ENCODE measurements at regions not wholly inside any gene's neighbourhood (a gene's known extent, or its start where the extent isn't known, plus 50 kb on each side); places are given as distances from the start of the nearest gene placed in this dataset.

DNA sequence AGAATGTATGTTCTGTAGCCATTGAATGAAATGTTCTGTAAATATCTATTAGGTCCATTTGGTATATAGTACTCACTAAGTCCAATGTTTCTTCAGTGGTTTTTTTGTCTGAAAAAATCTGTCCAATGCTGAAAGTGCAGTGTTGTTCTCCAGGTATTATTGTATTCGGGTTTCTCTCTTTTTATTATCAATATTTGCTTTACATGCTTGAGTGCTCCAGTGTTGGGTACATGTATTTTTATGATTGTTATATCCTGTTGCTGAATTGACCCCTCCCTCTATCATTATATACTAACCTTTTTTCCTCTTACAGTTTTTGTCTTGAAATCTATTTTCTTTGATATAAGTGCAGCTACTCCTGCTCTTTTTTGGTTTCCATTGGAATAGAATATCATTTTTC is 382.2 kb downstream of the CCER1 start:
- H3K27ac ChIP-seq (ENCODE audit: low read length), result no peak overlapping the region
- no peak overlapping the region for H3K9ac ChIP-seq (ENCODE audit: low read depth, low read length)
- H2AFZ ChIP-seq (ENCODE audit: low read depth, low read length), result no peak overlapping the region
- DNase-seq (no peak), ATAC-seq (ENCODE audit: insufficient read depth, low read depth) (no peak)
- no peaks in the 10 kb centered on the region for H3K27me3 ChIP-seq (ENCODE audit: insufficient read depth, low read length, poor library complexity)
- H3K4me1 ChIP-seq (ENCODE audit: insufficient read depth, low read length), result no peaks in the 10 kb centered on the region
- no peaks in the 10 kb centered on the region for H3K79me2 ChIP-seq (ENCODE audit: insufficient read depth, low read length)
- H3K4me3 ChIP-seq (ENCODE audit: low read depth in 1 of 2, low read length in 2 of 2), result no peak overlapping the region
- no peak overlapping the region for H3K4me2 ChIP-seq (ENCODE audit: insufficient read depth, low read length)
- H3K36me3 ChIP-seq (ENCODE audit: insufficient read depth, low read length), result no peaks in the 10 kb centered on the region
- H4K20me1 ChIP-seq (ENCODE audit: insufficient read depth, low read length), result no peaks in the 10 kb centered on the region
- no peaks in the 10 kb centered on the region for H3K9me3 ChIP-seq (ENCODE audit: insufficient read depth, low read length, severe bottlenecking)
- no peak for TF ChIP-seq EZH2 (IDR thresholded peaks at IDR 0.05; ENCODE audit: borderline replicate concordance, low read depth, low read length, severe bottlenecking)
- TF ChIP-seq, protein P1, sequence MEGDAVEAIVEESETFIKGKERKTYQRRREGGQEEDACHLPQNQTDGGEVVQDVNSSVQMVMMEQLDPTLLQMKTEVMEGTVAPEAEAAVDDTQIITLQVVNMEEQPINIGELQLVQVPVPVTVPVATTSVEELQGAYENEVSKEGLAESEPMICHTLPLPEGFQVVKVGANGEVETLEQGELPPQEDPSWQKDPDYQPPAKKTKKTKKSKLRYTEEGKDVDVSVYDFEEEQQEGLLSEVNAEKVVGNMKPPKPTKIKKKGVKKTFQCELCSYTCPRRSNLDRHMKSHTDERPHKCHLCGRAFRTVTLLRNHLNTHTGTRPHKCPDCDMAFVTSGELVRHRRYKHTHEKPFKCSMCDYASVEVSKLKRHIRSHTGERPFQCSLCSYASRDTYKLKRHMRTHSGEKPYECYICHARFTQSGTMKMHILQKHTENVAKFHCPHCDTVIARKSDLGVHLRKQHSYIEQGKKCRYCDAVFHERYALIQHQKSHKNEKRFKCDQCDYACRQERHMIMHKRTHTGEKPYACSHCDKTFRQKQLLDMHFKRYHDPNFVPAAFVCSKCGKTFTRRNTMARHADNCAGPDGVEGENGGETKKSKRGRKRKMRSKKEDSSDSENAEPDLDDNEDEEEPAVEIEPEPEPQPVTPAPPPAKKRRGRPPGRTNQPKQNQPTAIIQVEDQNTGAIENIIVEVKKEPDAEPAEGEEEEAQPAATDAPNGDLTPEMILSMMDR (IDR thresholded peaks at IDR 0.05; ENCODE audit: borderline replicate concordance, extremely low read depth, low read length, poor library complexity, severe bottlenecking), result no peak

DNA sequence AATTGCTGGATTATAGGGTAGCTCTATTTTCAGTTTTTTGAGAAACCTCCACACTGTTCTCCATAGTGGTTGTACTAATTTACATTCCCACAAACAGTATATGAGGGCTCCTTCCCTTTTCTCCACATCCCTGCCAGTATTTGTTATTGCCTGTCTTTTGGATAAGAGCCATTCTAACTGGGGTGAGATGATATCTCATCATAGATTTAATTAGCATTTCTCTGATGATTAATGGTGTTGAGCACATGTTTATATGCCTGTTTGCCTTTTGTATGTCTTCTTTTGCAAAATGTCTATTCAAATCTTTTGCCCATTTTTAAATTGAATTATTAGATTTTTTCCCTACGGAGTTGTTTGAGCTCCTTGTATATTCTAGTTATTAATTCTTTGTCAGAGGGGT is 385.3 kb downstream of the CCER1 start:
- Histone ChIP-seq H3K9me3 (ENCODE audit: insufficient read depth, low read length, severe bottlenecking) (peaks cover 7% of the 10 kb centered on the region), H4K20me1 (ENCODE audit: insufficient read depth, low read length) (no peaks in the 10 kb centered on the region), H3K36me3 (ENCODE audit: insufficient read depth, low read length) (no peaks in the 10 kb centered on the region), H2AFZ (ENCODE audit: low read depth, low read length) (no peak overlapping the region), H3K4me2 (ENCODE audit: insufficient read depth, low read length) (no peak overlapping the region), H3K4me1 (ENCODE audit: insufficient read depth, low read length) (no peaks in the 10 kb centered on the region), H3K27ac (ENCODE audit: low read length) (no peak overlapping the region), H3K27me3 (ENCODE audit: insufficient read depth, low read length, poor library complexity) (no peaks in the 10 kb centered on the region), H3K79me2 (ENCODE audit: insufficient read depth, low read length) (no peaks in the 10 kb centered on the region), H3K4me3 (ENCODE audit: low read depth in 1 of 2, low read length in 2 of 2) (no peak overlapping the region), H3K9ac (ENCODE audit: low read depth, low read length) (no peak overlapping the region)
- ATAC-seq (ENCODE audit: insufficient read depth, low read depth) (no peak), DNase-seq (no peak)
- TF ChIP-seq, protein P1 (IDR thresholded peaks at IDR 0.05; ENCODE audit: borderline replicate concordance, extremely low read depth, low read length, poor library complexity, severe bottlenecking), result no peak
- no peak for TF ChIP-seq EZH2 (IDR thresholded peaks at IDR 0.05; ENCODE audit: borderline replicate concordance, low read depth, low read length, severe bottlenecking)

DNA sequence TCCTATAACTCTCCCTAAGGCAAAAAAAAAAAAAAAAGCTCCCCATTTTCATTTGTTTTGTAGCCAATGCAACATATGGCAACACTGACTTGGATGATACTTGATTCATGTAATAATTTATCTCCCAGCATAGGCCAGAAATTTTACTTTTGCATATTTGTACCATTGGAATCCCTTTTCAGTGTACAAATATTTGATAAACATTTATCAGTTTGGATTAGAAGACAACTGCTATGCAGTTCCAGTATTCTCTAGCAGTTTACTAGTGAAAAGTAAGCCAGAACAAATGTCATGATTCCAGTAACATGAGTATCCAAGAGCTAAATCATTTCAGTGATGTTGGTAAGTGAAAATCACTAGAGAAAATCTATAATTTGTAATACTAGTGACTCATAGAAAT is 392.3 kb downstream of the CCER1 start:
- Histone ChIP-seq H3K27me3 (ENCODE audit: insufficient read depth, low read length, poor library complexity) (no peaks in the 10 kb centered on the region), H3K36me3 (ENCODE audit: insufficient read depth, low read length) (no peaks in the 10 kb centered on the region), H3K4me1 (ENCODE audit: insufficient read depth, low read length) (no peaks in the 10 kb centered on the region), H3K4me3 (ENCODE audit: low read depth in 1 of 2, low read length in 2 of 2) (no peak overlapping the region), H3K4me2 (ENCODE audit: insufficient read depth, low read length) (no peak overlapping the region), H3K9me3 (ENCODE audit: insufficient read depth, low read length, severe bottlenecking) (peaks cover 7% of the 10 kb centered on the region), H3K79me2 (ENCODE audit: insufficient read depth, low read length) (no peaks in the 10 kb centered on the region), H4K20me1 (ENCODE audit: insufficient read depth, low read length) (no peaks in the 10 kb centered on the region), H3K9ac (ENCODE audit: low read depth, low read length) (no peak overlapping the region), H3K27ac (ENCODE audit: low read length) (no peak overlapping the region), H2AFZ (ENCODE audit: low read depth, low read length) (no peak overlapping the region)
- DNase-seq, result no peak
- TF ChIP-seq EZH2 (IDR thresholded peaks at IDR 0.05; ENCODE audit: borderline replicate concordance, low read depth, low read length, severe bottlenecking), result no peak
- TF ChIP-seq, protein P1 (IDR thresholded peaks at IDR 0.05; ENCODE audit: borderline replicate concordance, extremely low read depth, low read length, poor library complexity, severe bottlenecking), result no peak
- ATAC-seq (ENCODE audit: insufficient read depth, low read depth), result no peak

DNA sequence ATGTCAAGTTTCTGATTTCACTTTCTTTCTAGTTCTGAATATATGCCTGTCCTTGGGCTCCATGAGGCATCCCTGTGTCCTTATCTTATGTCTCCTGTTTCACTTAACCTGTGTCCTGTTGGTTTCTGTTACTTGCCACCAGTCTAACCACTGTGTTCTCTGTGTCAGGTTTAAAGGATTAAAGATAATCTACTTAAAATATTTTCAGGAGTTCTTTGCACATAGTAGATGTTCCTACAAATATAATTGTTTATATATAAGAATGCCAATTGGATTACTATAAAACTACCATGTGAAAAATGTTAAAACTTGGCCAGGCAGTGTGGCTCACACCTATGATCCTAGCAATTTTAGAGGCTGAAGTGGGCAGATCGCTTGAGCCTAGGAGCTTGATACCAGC is 406.4 kb downstream of the CCER1 start:
- Histone ChIP-seq H3K9me3 (ENCODE audit: insufficient read depth, low read length, severe bottlenecking) (no peaks in the 10 kb centered on the region), H3K4me1 (ENCODE audit: insufficient read depth, low read length) (no peaks in the 10 kb centered on the region), H3K4me3 (ENCODE audit: low read depth in 1 of 2, low read length in 2 of 2) (no peak overlapping the region), H3K9ac (ENCODE audit: low read depth, low read length) (no peak overlapping the region), H2AFZ (ENCODE audit: low read depth, low read length) (no peak overlapping the region), H3K27ac (ENCODE audit: low read length) (no peak overlapping the region), H3K36me3 (ENCODE audit: insufficient read depth, low read length) (no peaks in the 10 kb centered on the region), H3K4me2 (ENCODE audit: insufficient read depth, low read length) (no peak overlapping the region), H3K27me3 (ENCODE audit: insufficient read depth, low read length, poor library complexity) (no peaks in the 10 kb centered on the region), H4K20me1 (ENCODE audit: insufficient read depth, low read length) (no peaks in the 10 kb centered on the region), H3K79me2 (ENCODE audit: insufficient read depth, low read length) (no peaks in the 10 kb centered on the region)
- ATAC-seq (ENCODE audit: insufficient read depth, low read depth) (no peak), DNase-seq (no peak)
- TF ChIP-seq EZH2 (IDR thresholded peaks at IDR 0.05; ENCODE audit: borderline replicate concordance, low read depth, low read length, severe bottlenecking), result no peak
- TF ChIP-seq, protein P1 (IDR thresholded peaks at IDR 0.05; ENCODE audit: borderline replicate concordance, extremely low read depth, low read length, poor library complexity, severe bottlenecking), result no peak
